WTC11 (cell line): ENCODE measurements at regions not wholly inside any gene's neighbourhood (a gene's known extent, or its start where the extent isn't known, plus 50 kb on each side); places are given as distances from the start of the nearest gene placed in this dataset.

Experiments used
- ATAC-seq: fragments of 200-7000 bp; cut with Tn5 transposase; 2 replicates; pipeline ENCODE4 v1.10.0; 2021; ENCODE audit warnings: mild to moderate bottlenecking, moderate library complexity
- CTCF ChIA-PET: fragments of 300-600 bp; sonication (Branson Sonifier 250); formaldehyde crosslinking; loops from one replicate; lab custom pipeline; 2021; ENCODE audit warnings: antibody characterized with exemption; lab: Charles Lee
- POLR2A ChIA-PET: fragments of 350-600 bp; sonication (Branson Sonifier 250); formaldehyde crosslinking; loops from one replicate; lab custom pipeline; 2021; ENCODE audit warnings: antibody characterized with exemption; lab: Charles Lee
- DNase-seq: peaks from one replicate; pipeline ENCODE4 v3.0.0; 2021; ENCODE audit warnings: low spot score
- H3K27ac Mint-ChIP-seq: 2 replicates; pipeline ENCODE4 v1.8.0; 2021; ENCODE audit warnings: mixed read lengths
- H3K27me3 Mint-ChIP-seq: 2 replicates; pipeline ENCODE4 v1.8.0; 2021; ENCODE audit warnings: low read depth, mild to moderate bottlenecking, moderate library complexity, mixed read lengths
- H3K36me3 Mint-ChIP-seq: 2 replicates; pipeline ENCODE4 v1.8.0; 2021; ENCODE audit warnings: mixed read lengths
- H3K4me1 Mint-ChIP-seq: 2 replicates; pipeline ENCODE4 v1.8.0; 2022; ENCODE audit warnings: mixed read lengths
- H3K4me3 Mint-ChIP-seq: 2 replicates; pipeline ENCODE4 v1.8.0; 2021; ENCODE audit warnings: mild to moderate bottlenecking, moderate library complexity, mixed read lengths
- H3K9me3 Mint-ChIP-seq: 2 replicates; pipeline ENCODE4 v1.8.0; 2021; ENCODE audit warnings: mixed read lengths
- CREB1 ChIP-seq: sonication (generic); formaldehyde crosslinking; IDR thresholded peaks from 2 replicates; pipeline ENCODE4 v1.8.0; 2023; ENCODE audit warnings: mild to moderate bottlenecking, missing genetic modification reagents
- ETV6 ChIP-seq: sonication (generic); formaldehyde crosslinking; IDR thresholded peaks from 2 replicates; pipeline ENCODE4 v1.8.1; 2022; ENCODE audit warnings: mild to moderate bottlenecking, missing genetic modification reagents
- MYBL2 ChIP-seq: sonication (generic); formaldehyde crosslinking; IDR thresholded peaks from 2 replicates; pipeline ENCODE4 v1.8.1; 2023; ENCODE audit warnings: mild to moderate bottlenecking, moderate library complexity, missing genetic modification reagents
- NR1H2 ChIP-seq: sonication (generic); formaldehyde crosslinking; IDR thresholded peaks from 2 replicates; pipeline ENCODE4 v1.9.0; 2021; ENCODE audit warnings: mild to moderate bottlenecking, moderate library complexity, missing genetic modification reagents
- NR2C2 ChIP-seq: sonication (generic); formaldehyde crosslinking; IDR thresholded peaks from 2 replicates; pipeline ENCODE4 v1.8.0; 2022; ENCODE audit warnings: mild to moderate bottlenecking, missing genetic modification reagents
- PRRX2 ChIP-seq: fragments of 250-450 bp; sonication (Bioruptor Pico); IDR thresholded peaks from 2 replicates; pipeline ENCODE4 v1.8.0; 2021; ENCODE audit warnings: mild to moderate bottlenecking
- RORB ChIP-seq: fragments of 250-450 bp; sonication (Bioruptor Pico); IDR thresholded peaks from 2 replicates; pipeline ENCODE4 v1.9.0; 2021; ENCODE audit warnings: mild to moderate bottlenecking
- SOX15 ChIP-seq: fragments of 250-450 bp; sonication (Bioruptor Pico); IDR thresholded peaks from 2 replicates; pipeline ENCODE4 v1.9.0; 2021; ENCODE audit warnings: mild to moderate bottlenecking
- ZNF232 ChIP-seq: sonication (generic); formaldehyde crosslinking; IDR thresholded peaks from 2 replicates; pipeline ENCODE4 v1.8.0; 2022; ENCODE audit warnings: mild to moderate bottlenecking, missing genetic modification reagents
- ZNF396 ChIP-seq: fragments of 250-450 bp; sonication (Bioruptor Pico); IDR thresholded peaks from 2 replicates; pipeline ENCODE4 v1.8.0; 2021; ENCODE audit warnings: mild to moderate bottlenecking, moderate library complexity, borderline replicate concordance
- ZNF416 ChIP-seq: fragments of 250-450 bp; sonication (Bioruptor Pico); IDR thresholded peaks from 2 replicates; pipeline ENCODE4 v1.9.0; 2021; ENCODE audit warnings: mild to moderate bottlenecking, inconsistent platforms
- TF ChIP-seq, protein P1 (sequence below): sonication (generic); formaldehyde crosslinking; IDR thresholded peaks from 2 replicates; pipeline ENCODE4 v1.8.1; 2023; ENCODE audit warnings: mild to moderate bottlenecking, missing genetic modification reagents, moderate library complexity
- TF ChIP-seq, protein P2 (sequence below): sonication (generic); formaldehyde crosslinking; IDR thresholded peaks from 2 replicates; pipeline ENCODE4 v1.8.1; 2022; ENCODE audit warnings: mild to moderate bottlenecking, missing genetic modification reagents, moderate library complexity, borderline replicate concordance
- TF ChIP-seq, protein P3 (sequence below): sonication (generic); formaldehyde crosslinking; IDR thresholded peaks from 2 replicates; pipeline ENCODE4 v1.8.1; 2022; ENCODE audit warnings: mild to moderate bottlenecking, moderate library complexity, missing genetic modification reagents
- TF ChIP-seq, protein P4 (sequence below): fragments of 250-450 bp; sonication (Bioruptor Pico); conservative IDR thresholded peaks from 2 replicates; pipeline ENCODE4 v1.9.0; 2021; ENCODE audit warnings: mild to moderate bottlenecking
- TF ChIP-seq, protein P5 (sequence below): sonication (generic); formaldehyde crosslinking; IDR thresholded peaks from 2 replicates; pipeline ENCODE4 v1.8.1; 2023; ENCODE audit warnings: mild to moderate bottlenecking, missing genetic modification reagents, borderline replicate concordance
- TF ChIP-seq, protein P6 (sequence below): sonication (generic); formaldehyde crosslinking; IDR thresholded peaks from 2 replicates; pipeline ENCODE4 v1.8.0; 2023; ENCODE audit warnings: missing genetic modification reagents
- TF ChIP-seq, protein P7 (sequence below): fragments of 250-450 bp; sonication (Bioruptor Pico); IDR thresholded peaks from 2 replicates; pipeline ENCODE4 v1.8.0; 2021; ENCODE audit warnings: mild to moderate bottlenecking

DNA sequence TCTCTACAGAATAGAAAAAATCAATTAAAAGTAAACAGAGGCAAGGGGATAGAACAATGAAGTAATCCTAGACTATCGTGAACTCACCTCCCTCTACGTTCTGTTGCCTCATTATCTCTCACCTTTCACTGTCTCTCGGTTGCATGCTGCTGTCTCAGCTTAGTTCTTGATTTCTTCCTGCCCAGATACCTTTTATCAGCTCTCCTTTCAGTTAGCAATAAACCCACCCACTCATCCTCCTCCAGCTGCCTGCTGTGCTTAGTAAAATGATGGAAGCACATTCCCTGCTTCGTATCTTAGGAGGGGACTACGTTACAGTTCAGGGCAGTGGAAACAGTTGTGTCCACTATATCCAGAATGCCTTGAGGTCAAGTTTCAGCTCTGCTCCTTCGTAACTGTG is 1709.5 kb upstream of the AGA start (continued):
- TF ChIP-seq, protein P1, sequence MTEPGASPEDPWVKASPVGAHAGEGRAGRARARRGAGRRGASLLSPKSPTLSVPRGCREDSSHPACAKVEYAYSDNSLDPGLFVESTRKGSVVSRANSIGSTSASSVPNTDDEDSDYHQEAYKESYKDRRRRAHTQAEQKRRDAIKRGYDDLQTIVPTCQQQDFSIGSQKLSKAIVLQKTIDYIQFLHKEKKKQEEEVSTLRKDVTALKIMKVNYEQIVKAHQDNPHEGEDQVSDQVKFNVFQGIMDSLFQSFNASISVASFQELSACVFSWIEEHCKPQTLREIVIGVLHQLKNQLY (CRISPR knock-in tag), result no peak
- TF ChIP-seq, protein P2, sequence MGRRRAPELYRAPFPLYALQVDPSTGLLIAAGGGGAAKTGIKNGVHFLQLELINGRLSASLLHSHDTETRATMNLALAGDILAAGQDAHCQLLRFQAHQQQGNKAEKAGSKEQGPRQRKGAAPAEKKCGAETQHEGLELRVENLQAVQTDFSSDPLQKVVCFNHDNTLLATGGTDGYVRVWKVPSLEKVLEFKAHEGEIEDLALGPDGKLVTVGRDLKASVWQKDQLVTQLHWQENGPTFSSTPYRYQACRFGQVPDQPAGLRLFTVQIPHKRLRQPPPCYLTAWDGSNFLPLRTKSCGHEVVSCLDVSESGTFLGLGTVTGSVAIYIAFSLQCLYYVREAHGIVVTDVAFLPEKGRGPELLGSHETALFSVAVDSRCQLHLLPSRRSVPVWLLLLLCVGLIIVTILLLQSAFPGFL (CRISPR knock-in tag), result no peak
- TF ChIP-seq ETV6 (CRISPR knock-in tag) (no peak), CREB1 (no peak)
- TF ChIP-seq, protein P3, sequence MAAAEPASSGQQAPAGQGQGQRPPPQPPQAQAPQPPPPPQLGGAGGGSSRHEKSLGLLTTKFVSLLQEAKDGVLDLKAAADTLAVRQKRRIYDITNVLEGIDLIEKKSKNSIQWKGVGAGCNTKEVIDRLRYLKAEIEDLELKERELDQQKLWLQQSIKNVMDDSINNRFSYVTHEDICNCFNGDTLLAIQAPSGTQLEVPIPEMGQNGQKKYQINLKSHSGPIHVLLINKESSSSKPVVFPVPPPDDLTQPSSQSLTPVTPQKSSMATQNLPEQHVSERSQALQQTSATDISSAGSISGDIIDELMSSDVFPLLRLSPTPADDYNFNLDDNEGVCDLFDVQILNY (CRISPR knock-in tag), result no peak

DNA sequence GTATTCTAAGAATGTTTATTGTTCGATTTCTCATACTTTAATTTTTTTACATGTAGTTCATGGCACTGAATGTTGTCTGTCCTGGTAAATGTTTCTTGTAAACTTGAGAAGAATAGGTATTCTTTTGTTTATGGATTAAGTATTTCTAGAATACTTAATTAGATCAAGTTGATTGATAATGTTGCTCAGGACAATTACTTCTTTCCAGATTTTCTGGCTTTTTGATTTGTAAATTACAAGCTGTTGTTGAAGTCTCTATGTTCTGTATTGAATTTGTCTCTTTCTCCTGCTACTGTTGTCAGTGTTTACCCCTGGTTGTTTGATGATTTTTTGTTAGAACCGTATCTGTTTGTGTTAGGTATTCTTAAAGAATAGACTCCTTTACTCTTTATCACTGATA is 1720.9 kb upstream of the AGA start:
- Mint-ChIP-seq H3K9me3 (peaks cover 5% of the 10 kb centered on the region), H3K4me3 (no peak overlapping the region), H3K27me3 (no peaks in the 10 kb centered on the region), H3K4me1 (peaks cover 31% of the 10 kb centered on the region), H3K27ac (0 out of 2 replicates have a peak overlapping the region, but pooled peaks have one; percentile 11), H3K36me3 (peaks cover 41% of the 10 kb centered on the region)
- ChIA-PET POLR2A (no interaction called here), CTCF (interaction anchor here (3.0 kb wide), 1 partner anchor 145 kb away, joined by 17 read pairs; no protein-coding TSS in a partner anchor)
- DNase-seq, result no peak
- ATAC-seq, result no peak
- no peak for TF ChIP-seq PRRX2 (CRISPR knock-in tag)
- no peak for TF ChIP-seq ZNF416
- TF ChIP-seq SOX15, result no peak
- TF ChIP-seq, protein P4, sequence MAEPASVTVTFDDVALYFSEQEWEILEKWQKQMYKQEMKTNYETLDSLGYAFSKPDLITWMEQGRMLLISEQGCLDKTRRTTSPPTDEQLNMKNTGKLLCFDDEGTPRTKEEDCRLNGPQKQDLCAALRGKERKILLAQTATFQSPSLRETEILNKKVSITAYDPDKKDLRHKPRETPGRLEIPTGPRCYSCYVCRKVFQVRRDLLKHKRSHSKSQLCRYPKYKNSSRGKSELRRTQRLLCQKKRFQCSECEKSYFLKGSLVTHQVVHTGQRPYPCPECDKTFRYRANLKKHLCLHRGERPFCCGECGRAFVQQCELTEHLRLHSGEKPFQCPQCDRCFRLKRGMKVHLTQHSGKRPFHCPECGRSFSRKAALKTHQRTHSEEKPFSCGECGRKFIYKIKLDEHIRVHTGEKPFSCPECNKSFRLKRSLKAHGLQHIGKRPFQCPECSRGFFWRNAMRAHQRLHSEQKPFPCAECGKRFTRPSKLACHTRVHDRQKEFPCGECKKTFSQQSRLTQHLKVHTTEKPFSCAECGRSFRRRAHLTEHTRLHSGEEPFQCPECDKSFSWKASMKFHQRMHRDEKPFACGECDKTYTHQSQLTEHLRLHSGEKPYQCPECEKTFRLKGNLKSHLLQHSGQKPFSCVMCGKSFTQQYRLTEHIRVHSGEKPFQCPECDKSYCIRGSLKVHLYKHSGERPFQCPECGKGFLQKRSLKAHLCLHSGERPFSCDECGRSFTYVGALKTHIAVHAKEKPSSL (CRISPR knock-in tag), result peak; percentile 15; the same call in 1 of the 2 replicates
- no peak for TF ChIP-seq NR2C2 (CRISPR knock-in tag)
- no peak for TF ChIP-seq ZNF232 (CRISPR knock-in tag)
- TF ChIP-seq, protein P5, sequence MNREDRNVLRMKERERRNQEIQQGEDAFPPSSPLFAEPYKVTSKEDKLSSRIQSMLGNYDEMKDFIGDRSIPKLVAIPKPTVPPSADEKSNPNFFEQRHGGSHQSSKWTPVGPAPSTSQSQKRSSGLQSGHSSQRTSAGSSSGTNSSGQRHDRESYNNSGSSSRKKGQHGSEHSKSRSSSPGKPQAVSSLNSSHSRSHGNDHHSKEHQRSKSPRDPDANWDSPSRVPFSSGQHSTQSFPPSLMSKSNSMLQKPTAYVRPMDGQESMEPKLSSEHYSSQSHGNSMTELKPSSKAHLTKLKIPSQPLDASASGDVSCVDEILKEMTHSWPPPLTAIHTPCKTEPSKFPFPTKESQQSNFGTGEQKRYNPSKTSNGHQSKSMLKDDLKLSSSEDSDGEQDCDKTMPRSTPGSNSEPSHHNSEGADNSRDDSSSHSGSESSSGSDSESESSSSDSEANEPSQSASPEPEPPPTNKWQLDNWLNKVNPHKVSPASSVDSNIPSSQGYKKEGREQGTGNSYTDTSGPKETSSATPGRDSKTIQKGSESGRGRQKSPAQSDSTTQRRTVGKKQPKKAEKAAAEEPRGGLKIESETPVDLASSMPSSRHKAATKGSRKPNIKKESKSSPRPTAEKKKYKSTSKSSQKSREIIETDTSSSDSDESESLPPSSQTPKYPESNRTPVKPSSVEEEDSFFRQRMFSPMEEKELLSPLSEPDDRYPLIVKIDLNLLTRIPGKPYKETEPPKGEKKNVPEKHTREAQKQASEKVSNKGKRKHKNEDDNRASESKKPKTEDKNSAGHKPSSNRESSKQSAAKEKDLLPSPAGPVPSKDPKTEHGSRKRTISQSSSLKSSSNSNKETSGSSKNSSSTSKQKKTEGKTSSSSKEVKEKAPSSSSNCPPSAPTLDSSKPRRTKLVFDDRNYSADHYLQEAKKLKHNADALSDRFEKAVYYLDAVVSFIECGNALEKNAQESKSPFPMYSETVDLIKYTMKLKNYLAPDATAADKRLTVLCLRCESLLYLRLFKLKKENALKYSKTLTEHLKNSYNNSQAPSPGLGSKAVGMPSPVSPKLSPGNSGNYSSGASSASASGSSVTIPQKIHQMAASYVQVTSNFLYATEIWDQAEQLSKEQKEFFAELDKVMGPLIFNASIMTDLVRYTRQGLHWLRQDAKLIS (CRISPR knock-in tag), result no peak
- TF ChIP-seq MYBL2, result no peak
- TF ChIP-seq, protein P6, sequence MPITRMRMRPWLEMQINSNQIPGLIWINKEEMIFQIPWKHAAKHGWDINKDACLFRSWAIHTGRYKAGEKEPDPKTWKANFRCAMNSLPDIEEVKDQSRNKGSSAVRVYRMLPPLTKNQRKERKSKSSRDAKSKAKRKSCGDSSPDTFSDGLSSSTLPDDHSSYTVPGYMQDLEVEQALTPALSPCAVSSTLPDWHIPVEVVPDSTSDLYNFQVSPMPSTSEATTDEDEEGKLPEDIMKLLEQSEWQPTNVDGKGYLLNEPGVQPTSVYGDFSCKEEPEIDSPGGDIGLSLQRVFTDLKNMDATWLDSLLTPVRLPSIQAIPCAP, result no peak
- no peak for TF ChIP-seq NR1H2
- no peak for TF ChIP-seq ZNF396
- TF ChIP-seq RORB (CRISPR knock-in tag), result no peak
- TF ChIP-seq, protein P7, sequence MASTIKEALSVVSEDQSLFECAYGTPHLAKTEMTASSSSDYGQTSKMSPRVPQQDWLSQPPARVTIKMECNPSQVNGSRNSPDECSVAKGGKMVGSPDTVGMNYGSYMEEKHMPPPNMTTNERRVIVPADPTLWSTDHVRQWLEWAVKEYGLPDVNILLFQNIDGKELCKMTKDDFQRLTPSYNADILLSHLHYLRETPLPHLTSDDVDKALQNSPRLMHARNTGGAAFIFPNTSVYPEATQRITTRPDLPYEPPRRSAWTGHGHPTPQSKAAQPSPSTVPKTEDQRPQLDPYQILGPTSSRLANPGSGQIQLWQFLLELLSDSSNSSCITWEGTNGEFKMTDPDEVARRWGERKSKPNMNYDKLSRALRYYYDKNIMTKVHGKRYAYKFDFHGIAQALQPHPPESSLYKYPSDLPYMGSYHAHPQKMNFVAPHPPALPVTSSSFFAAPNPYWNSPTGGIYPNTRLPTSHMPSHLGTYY (CRISPR knock-in tag), result peak; percentile 55; the same call in 1 of the 2 replicates
